Neural crest cell (in vitro differentiated cells): ENCODE measurements at regions not wholly inside any gene's neighbourhood (a gene's known extent, or its start where the extent isn't known, plus 50 kb on each side); places are given as distances from the start of the nearest gene placed in this dataset.

Source experiments
- DNase-seq: peaks from one replicate; pipeline ENCODE4 v3.0.0; 2021; ENCODE audit warnings: low read depth, mixed read lengths, low spot score
- H3K27ac Mint-ChIP-seq: one replicate; pipeline ENCODE4 v1.8.0; 2021; ENCODE audit warnings: mild to moderate bottlenecking, mixed read lengths; ENCODE audit not compliant: unreplicated experiment
- H3K27me3 Mint-ChIP-seq: 2 replicates; pipeline ENCODE4 v1.8.0; 2021; ENCODE audit warnings: low read depth, mild to moderate bottlenecking, mixed read lengths
- H3K36me3 Mint-ChIP-seq: 2 replicates; pipeline ENCODE4 v1.8.0; 2021; ENCODE audit warnings: low read depth, mild to moderate bottlenecking, mixed read lengths
- H3K4me1 Mint-ChIP-seq: 2 replicates; pipeline ENCODE4 v1.8.0; 2021; ENCODE audit warnings: mixed read lengths
- H3K4me3 Mint-ChIP-seq: one replicate; pipeline ENCODE4 v1.8.0; 2021; ENCODE audit warnings: mild to moderate bottlenecking, mixed read lengths
- H3K9me3 Mint-ChIP-seq: 2 replicates; pipeline ENCODE4 v1.8.0; 2021; ENCODE audit warnings: mixed read lengths
- TF ChIP-seq, protein P1 (sequence below): fragments of 200-600 bp; sonication (generic); conservative IDR thresholded peaks from 2 replicates; pipeline ENCODE4 v1.5.0; 2021; ENCODE audit warnings: antibody characterized with exemption, mild to moderate bottlenecking

DNA sequence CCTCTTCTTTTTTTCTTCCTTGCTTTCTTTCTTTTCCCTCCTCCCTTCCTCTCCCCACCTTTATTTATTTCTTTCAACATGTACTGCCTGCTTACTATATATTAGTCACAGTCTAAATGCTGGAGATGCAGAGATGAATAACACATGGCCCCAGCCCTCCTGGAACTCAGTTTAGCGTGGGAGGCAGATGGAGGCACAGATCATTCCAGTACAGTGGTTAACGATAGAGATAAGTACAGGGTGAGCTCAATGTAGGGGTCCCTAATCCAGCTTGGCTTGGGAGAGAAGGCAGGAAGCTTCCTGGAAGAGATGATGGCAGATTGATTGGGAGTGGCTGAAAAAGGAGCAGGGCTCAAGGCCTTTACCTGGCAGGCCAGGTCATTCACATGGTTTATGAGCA lies 55.6 kb upstream of the PPP2R5A start:
- no peak overlapping the region for H3K27ac Mint-ChIP-seq
- TF ChIP-seq, protein P1, sequence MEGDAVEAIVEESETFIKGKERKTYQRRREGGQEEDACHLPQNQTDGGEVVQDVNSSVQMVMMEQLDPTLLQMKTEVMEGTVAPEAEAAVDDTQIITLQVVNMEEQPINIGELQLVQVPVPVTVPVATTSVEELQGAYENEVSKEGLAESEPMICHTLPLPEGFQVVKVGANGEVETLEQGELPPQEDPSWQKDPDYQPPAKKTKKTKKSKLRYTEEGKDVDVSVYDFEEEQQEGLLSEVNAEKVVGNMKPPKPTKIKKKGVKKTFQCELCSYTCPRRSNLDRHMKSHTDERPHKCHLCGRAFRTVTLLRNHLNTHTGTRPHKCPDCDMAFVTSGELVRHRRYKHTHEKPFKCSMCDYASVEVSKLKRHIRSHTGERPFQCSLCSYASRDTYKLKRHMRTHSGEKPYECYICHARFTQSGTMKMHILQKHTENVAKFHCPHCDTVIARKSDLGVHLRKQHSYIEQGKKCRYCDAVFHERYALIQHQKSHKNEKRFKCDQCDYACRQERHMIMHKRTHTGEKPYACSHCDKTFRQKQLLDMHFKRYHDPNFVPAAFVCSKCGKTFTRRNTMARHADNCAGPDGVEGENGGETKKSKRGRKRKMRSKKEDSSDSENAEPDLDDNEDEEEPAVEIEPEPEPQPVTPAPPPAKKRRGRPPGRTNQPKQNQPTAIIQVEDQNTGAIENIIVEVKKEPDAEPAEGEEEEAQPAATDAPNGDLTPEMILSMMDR, result no peak
- H3K4me3 Mint-ChIP-seq, result no peak overlapping the region
- peaks cover 20% of the 10 kb centered on the region for H3K4me1 Mint-ChIP-seq
- H3K9me3 Mint-ChIP-seq, result peaks cover 3% of the 10 kb centered on the region
- peaks cover 2% of the 10 kb centered on the region for H3K27me3 Mint-ChIP-seq
- no peak for DNase-seq
- H3K36me3 Mint-ChIP-seq, result no peaks in the 10 kb centered on the region

DNA sequence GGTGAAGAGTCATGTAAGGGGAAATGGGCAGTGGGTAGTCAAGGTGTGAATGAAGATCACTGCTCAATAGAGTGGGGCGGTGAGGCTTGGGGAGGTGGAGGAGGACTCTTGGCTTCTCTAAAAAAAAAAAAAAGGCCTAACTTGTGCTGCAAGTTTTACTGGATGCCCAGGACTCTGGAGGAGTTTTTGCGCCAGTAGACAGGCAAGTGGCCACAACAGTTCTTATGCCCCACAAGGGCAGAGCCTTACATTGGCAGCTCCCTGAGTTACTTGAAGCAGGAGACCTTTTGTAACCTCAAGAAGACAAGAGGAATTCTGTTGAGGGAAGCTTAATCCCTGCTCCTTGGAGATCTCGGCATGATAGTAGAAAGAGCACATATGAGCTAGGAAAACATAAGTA lies 54.9 kb upstream of the PPP2R5A start:
- H3K27ac Mint-ChIP-seq, result no peak overlapping the region
- DNase-seq, result no peak
- H3K4me3 Mint-ChIP-seq, result no peak overlapping the region
- TF ChIP-seq, protein P1, result no peak
- peaks cover 22% of the 10 kb centered on the region for H3K4me1 Mint-ChIP-seq
- peaks cover 2% of the 10 kb centered on the region for H3K27me3 Mint-ChIP-seq
- peaks cover 3% of the 10 kb centered on the region for H3K9me3 Mint-ChIP-seq
- no peaks in the 10 kb centered on the region for H3K36me3 Mint-ChIP-seq

DNA sequence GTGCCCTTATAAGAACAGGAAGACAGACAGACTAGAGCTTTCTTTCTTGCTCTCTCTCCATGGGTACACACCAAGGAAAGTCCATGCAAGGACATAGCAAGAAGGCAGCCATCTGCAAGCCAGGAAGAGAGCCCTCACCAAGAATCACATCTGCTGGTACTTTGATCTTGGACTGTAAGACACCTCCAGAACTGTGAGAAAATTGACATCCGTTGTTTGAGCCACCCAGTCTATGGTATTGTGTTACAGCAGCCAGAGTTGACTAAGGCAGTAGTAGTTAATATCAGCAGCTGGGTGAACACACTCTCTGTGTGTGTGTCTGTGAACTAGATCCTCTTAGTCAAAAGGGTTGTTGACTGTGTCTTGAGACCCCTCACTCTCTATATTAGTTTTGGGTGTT lies 53.8 kb upstream of the PPP2R5A start:
- H3K9me3 Mint-ChIP-seq, result peaks cover 3% of the 10 kb centered on the region
- H3K27me3 Mint-ChIP-seq, result peaks cover under 1% of the 10 kb centered on the region
- no peak for DNase-seq
- H3K27ac Mint-ChIP-seq, result no peak overlapping the region
- H3K4me3 Mint-ChIP-seq, result no peak overlapping the region
- H3K36me3 Mint-ChIP-seq, result no peaks in the 10 kb centered on the region
- peaks cover 11% of the 10 kb centered on the region for H3K4me1 Mint-ChIP-seq
- TF ChIP-seq, protein P1, result no peak

DNA sequence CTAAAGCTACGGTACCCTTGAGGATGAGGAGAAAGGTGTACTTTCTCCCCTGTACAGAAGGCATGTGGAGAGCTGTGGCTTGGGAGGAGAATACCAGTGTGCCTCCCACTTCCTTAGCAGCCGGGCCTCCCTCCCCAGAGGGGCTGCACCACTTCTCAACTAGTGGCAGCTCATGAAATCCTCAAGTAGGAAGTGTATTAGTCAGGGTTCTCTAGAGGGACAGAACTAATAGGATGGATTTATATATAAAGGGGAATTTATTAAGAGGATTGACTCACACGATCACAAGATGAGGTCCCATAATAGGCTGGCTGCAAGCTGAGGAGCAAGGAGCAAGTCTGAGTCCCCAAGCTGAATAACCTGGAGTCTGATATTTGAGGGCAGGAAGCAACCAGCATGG lies 53.1 kb upstream of the PPP2R5A start:
- Mint-ChIP-seq H3K4me1 (peaks cover 10% of the 10 kb centered on the region), H3K27me3 (no peaks in the 10 kb centered on the region), H3K27ac (no peak overlapping the region), H3K4me3 (no peak overlapping the region), H3K9me3 (peaks cover 3% of the 10 kb centered on the region), H3K36me3 (no peaks in the 10 kb centered on the region)
- no peak for DNase-seq
- TF ChIP-seq, protein P1, result no peak

DNA sequence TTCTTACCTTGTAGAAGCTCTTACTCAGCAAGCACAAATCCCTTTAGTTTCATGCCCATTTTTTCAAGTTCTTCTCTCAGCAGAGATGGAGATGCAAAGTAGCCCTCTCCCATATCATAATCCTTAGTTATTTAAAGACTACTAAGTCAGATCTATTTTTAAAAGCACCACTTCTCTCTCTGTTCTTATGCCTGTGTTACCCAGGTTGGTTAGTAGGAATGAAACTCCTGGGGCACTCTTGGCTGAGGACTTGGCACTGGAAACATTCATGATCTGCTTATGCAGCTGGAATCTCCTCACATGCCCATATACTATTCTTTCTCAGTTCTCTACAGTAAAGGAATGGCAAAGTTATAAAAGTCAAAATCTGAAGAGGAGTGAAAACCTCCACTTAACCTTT lies 51.9 kb upstream of the PPP2R5A start:
- TF ChIP-seq, protein P1, result no peak
- Mint-ChIP-seq H3K27me3 (no peaks in the 10 kb centered on the region), H3K36me3 (no peaks in the 10 kb centered on the region), H3K4me1 (peaks cover 10% of the 10 kb centered on the region), H3K4me3 (no peak overlapping the region), H3K27ac (no peak overlapping the region), H3K9me3 (peaks cover 3% of the 10 kb centered on the region)
- DNase-seq, result no peak
